H1 (cell line): ENCODE measurements at regions not wholly inside any gene's neighbourhood (a gene's known extent, or its start where the extent isn't known, plus 50 kb on each side); places are given as distances from the start of the nearest gene placed in this dataset.

ENCODE experiments used
- CTCF ChIA-PET: fragments of 300-600 bp; sonication (Branson Sonifier 250); formaldehyde crosslinking; loops from one replicate; lab custom pipeline; 2021; ENCODE audit not compliant: partially characterized antibody; lab: Charles Lee
- POLR2A ChIA-PET: fragments of 300-600 bp; sonication (Branson Sonifier 250); formaldehyde crosslinking; loops from one replicate; lab custom pipeline; 2021; ENCODE audit warnings: inconsistent platforms; ENCODE audit not compliant: partially characterized antibody; lab: Charles Lee
- DNase-seq, 2 experiments: peaks; one replicate each; pipeline versions ENCODE4 v3.0.0 to v3.0.0-alpha.2; 2010 to 2022; ENCODE audit warnings: low spot score in 2 of 2, low read depth in 1 of 2, mixed read lengths in 1 of 2
- FAIRE-seq: peaks from 2 replicates; lab custom pipeline; 2011; peaks lifted over from hg19 to GRCh38; lab: Jason Lieb, UNC
- H2AFZ ChIP-seq: 2 replicates; pipeline ENCODE4 v1.8.1; 2012; ENCODE audit warnings: low read length, inconsistent platforms
- H2AK5ac ChIP-seq: 2 replicates; pipeline ENCODE4 v1.6.1; 2013; ENCODE audit warnings: low read depth, low read length
- H2BK120ac ChIP-seq: replicated peaks from 2 replicates; pipeline ENCODE3; 2013; ENCODE audit warnings: low read depth, low read length, inconsistent platforms
- H2BK12ac ChIP-seq: 2 replicates; pipeline ENCODE4 v1.6.1; 2013; ENCODE audit warnings: low read depth, low read length
- H2BK15ac ChIP-seq: 2 replicates; pipeline ENCODE4 v1.6.1; 2013; ENCODE audit warnings: low read length
- H2BK20ac ChIP-seq: 2 replicates; pipeline ENCODE4 v1.6.1; 2013; ENCODE audit warnings: low read length
- H2BK5ac ChIP-seq: 2 replicates; pipeline ENCODE4 v1.6.1; 2013; ENCODE audit warnings: low read depth, low read length
- H3K14ac ChIP-seq: 2 replicates; pipeline ENCODE4 v1.6.1; 2013; ENCODE audit warnings: inconsistent platforms; ENCODE audit not compliant: insufficient read length
- H3K18ac ChIP-seq: 2 replicates; pipeline ENCODE4 v1.6.1; 2013; ENCODE audit warnings: low read length; ENCODE audit errors: extremely low read depth
- H3K23ac ChIP-seq: 2 replicates; pipeline ENCODE4 v1.6.1; 2013; ENCODE audit warnings: inconsistent platforms; ENCODE audit not compliant: insufficient read length
- H3K23me2 ChIP-seq: 2 replicates; pipeline ENCODE4 v1.6.1; 2013; ENCODE audit warnings: low read depth, low read length
- H3K27ac ChIP-seq: 2 replicates; pipeline ENCODE4 v1.6.1; 2011; ENCODE audit warnings: low read depth, low read length, inconsistent platforms
- H3K27me3 ChIP-seq, 4 experiments: replicated peaks in 1 of 4; 1 replicate in 1 of 4; 2 replicates in 3 of 4; pipeline versions ENCODE4 v1.6.1 to v1.8.1; 2011 to 2013; ENCODE audit warnings: low read length in 3 of 4, mild to moderate bottlenecking in 3 of 4, inconsistent platforms in 2 of 4, mixed read lengths in 2 of 4, moderate library complexity in 1 of 4; ENCODE audit not compliant: control insufficient read depth in 3 of 4, insufficient read depth in 3 of 4; ENCODE audit errors: extremely low read depth in 1 of 4
- H3K36me3 ChIP-seq, 4 experiments: 2 replicates each; pipeline versions ENCODE4 v1.6.1 to v1.8.1; 2011 to 2013; ENCODE audit warnings: mild to moderate bottlenecking in 4 of 4, low read length in 3 of 4, moderate library complexity in 2 of 4, control low read depth in 1 of 4, inconsistent platforms in 1 of 4; ENCODE audit not compliant: insufficient read depth in 4 of 4, control insufficient read depth in 2 of 4
- H3K4ac ChIP-seq: replicated peaks from 2 replicates; pipeline ENCODE3; 2013; ENCODE audit warnings: low read length, low read depth, mixed read lengths, inconsistent platforms; ENCODE audit not compliant: insufficient read length
- H3K4me1 ChIP-seq, 4 experiments: replicated peaks in 1 of 4; 1 replicate in 1 of 4; 2 replicates in 3 of 4; pipeline versions ENCODE4 v1.6.1 to v1.8.1; 2011 to 2013; ENCODE audit warnings: low read length in 3 of 4, inconsistent platforms in 2 of 4, mixed read lengths in 1 of 4; ENCODE audit not compliant: insufficient read depth in 4 of 4, control insufficient read depth in 3 of 4
- H3K4me2 ChIP-seq, 2 experiments: 2 replicates each; pipeline versions ENCODE4 v1.6.1 to v1.8.1; 2011 to 2013; ENCODE audit warnings: low read depth in 2 of 2, low read length in 2 of 2, control low read depth in 1 of 2, inconsistent platforms in 1 of 2, mild to moderate bottlenecking in 1 of 2; ENCODE audit not compliant: insufficient read depth in 1 of 2
- H3K4me3 ChIP-seq, 4 experiments: fragments of 200-600, 300-600 bp in 1 of 4; sonication (generic), shearing (Covaris generic), sonication (Bioruptor Twin) in 1 of 4; 2 replicates each; pipeline versions ENCODE4 v1.5.1 to v1.8.1; 2011 to 2016; ENCODE audit warnings: low read length in 4 of 4, low read depth in 3 of 4, control low read depth in 2 of 4, inconsistent platforms in 2 of 4, mild to moderate bottlenecking in 2 of 4, mixed read lengths in 1 of 4, moderate library complexity in 1 of 4; ENCODE audit not compliant: insufficient read depth in 2 of 4; ENCODE audit errors: extremely low read depth in 1 of 4
- H3K56ac ChIP-seq: replicated peaks from 2 replicates; pipeline ENCODE3; 2013; ENCODE audit warnings: low read depth, mild to moderate bottlenecking, mixed read lengths, low read length, inconsistent platforms; ENCODE audit not compliant: insufficient read length
- H3K79me1 ChIP-seq: 2 replicates; pipeline ENCODE4 v1.6.1; 2013; ENCODE audit warnings: low read depth, low read length, control low read depth
- H3K79me2 ChIP-seq, 2 experiments: 2 replicates each; pipeline versions ENCODE4 v1.6.1 to v1.8.1; 2012 to 2013; ENCODE audit warnings: low read length in 2 of 2, mild to moderate bottlenecking in 2 of 2, inconsistent platforms in 1 of 2; ENCODE audit not compliant: insufficient read depth in 2 of 2, control insufficient read depth in 1 of 2
- H3K9ac ChIP-seq, 4 experiments: replicated peaks in 1 of 4; 1 replicate in 1 of 4; 2 replicates in 3 of 4; pipeline versions ENCODE4 v1.6.1 to v1.8.1; 2011 to 2013; ENCODE audit warnings: low read depth in 3 of 4, low read length in 3 of 4, control low read depth in 2 of 4, mild to moderate bottlenecking in 2 of 4, moderate library complexity in 2 of 4, inconsistent platforms in 1 of 4; ENCODE audit errors: extremely low read depth in 1 of 4
- H3K9me3 ChIP-seq, 2 experiments: 2 replicates each; pipeline versions ENCODE4 v1.6.1 to v1.8.1; 2012 to 2013; ENCODE audit warnings: mild to moderate bottlenecking in 2 of 2, moderate library complexity in 2 of 2, control low read depth in 1 of 2, inconsistent platforms in 1 of 2, low read depth in 1 of 2, low read length in 1 of 2, mixed read lengths in 1 of 2; ENCODE audit not compliant: insufficient read depth in 2 of 2
- H4K20me1 ChIP-seq, 2 experiments: replicated peaks in 1 of 2; 2 replicates each; pipeline versions ENCODE3 to v1.8.1; 2011 to 2013; ENCODE audit warnings: inconsistent platforms in 2 of 2, low read length in 2 of 2, mild to moderate bottlenecking in 1 of 2; ENCODE audit not compliant: insufficient read depth in 2 of 2, control insufficient read depth in 1 of 2
- H4K5ac ChIP-seq: 2 replicates; pipeline ENCODE4 v1.6.1; 2013; ENCODE audit warnings: low read length, low read depth, mixed read lengths, inconsistent platforms; ENCODE audit not compliant: insufficient read length
- H4K8ac ChIP-seq: 2 replicates; pipeline ENCODE4 v1.8.0; 2013; ENCODE audit warnings: mild to moderate bottlenecking, moderate library complexity, low read length, inconsistent platforms; ENCODE audit not compliant: insufficient read depth; ENCODE audit errors: extremely low read depth
- H4K91ac ChIP-seq: replicated peaks from 2 replicates; pipeline ENCODE3; 2013; ENCODE audit warnings: low read length, mixed read lengths, inconsistent platforms; ENCODE audit not compliant: insufficient read length
- EGR1 ChIP-seq: IDR thresholded peaks from 2 replicates; pipeline ENCODE4 v1.6.1; 2011; ENCODE audit warnings: low read depth, low read length, borderline replicate concordance
- EP300 ChIP-seq, 2 experiments: IDR thresholded peaks; 1 replicate in 1 of 2; 2 replicates in 1 of 2; pipeline ENCODE4 v1.6.1; 2011 to 2012; ENCODE audit warnings: low read depth in 2 of 2, low read length in 2 of 2, mild to moderate bottlenecking in 2 of 2, borderline replicate concordance in 1 of 2, inconsistent platforms in 1 of 2, moderate library complexity in 1 of 2
- GABPA ChIP-seq: IDR thresholded peaks from 2 replicates; pipeline ENCODE4 v1.6.1; 2011; ENCODE audit warnings: mild to moderate bottlenecking, low read length, moderate library complexity, borderline replicate concordance; ENCODE audit not compliant: insufficient read depth
- KDM4A ChIP-seq: IDR thresholded peaks from one replicate; pipeline ENCODE4 v1.7.1; 2012; ENCODE audit warnings: low read depth, mild to moderate bottlenecking, moderate library complexity, low read length, inconsistent platforms; ENCODE audit not compliant: severe bottlenecking
- MAFK ChIP-seq: IDR thresholded peaks from 2 replicates; pipeline ENCODE4 v1.6.1; 2012; ENCODE audit warnings: low read depth, mild to moderate bottlenecking, improper control_type of control experiment, low read length
- PHF8 ChIP-seq: fragments of 200-600 bp; sonication (generic); conservative IDR thresholded peaks from 2 replicates; pipeline ENCODE4 v1.7.1; 2012; ENCODE audit warnings: low read depth, mild to moderate bottlenecking, inconsistent platforms, low read length, moderate library complexity
- SIX5 ChIP-seq: IDR thresholded peaks from 2 replicates; pipeline ENCODE4 v1.6.1; 2011; ENCODE audit warnings: mild to moderate bottlenecking, low read depth, low read length
- SP1 ChIP-seq: IDR thresholded peaks from 2 replicates; pipeline ENCODE4 v1.6.1; 2011; ENCODE audit warnings: low read depth, low read length
- SP4 ChIP-seq: IDR thresholded peaks from 2 replicates; pipeline ENCODE4 v1.6.1; 2012; ENCODE audit warnings: low read length, inconsistent platforms
- TCF12 ChIP-seq: IDR thresholded peaks from 2 replicates; pipeline ENCODE4 v1.6.1; 2011; ENCODE audit warnings: low read depth, mild to moderate bottlenecking, low read length
- TEAD4 ChIP-seq: IDR thresholded peaks from 2 replicates; pipeline ENCODE4 v1.6.1; 2012; ENCODE audit warnings: low read depth, low read length, inconsistent platforms, mixed read lengths
- WGBS, 2 experiments: shearing (Covaris generic) in 1 of 2; methylation state at CpG; one replicate each; pipeline versions ENCODE4 v1.1.6 to v1.1.7; 2013 to 2015; ENCODE audit warnings: low lambda C conversion rate in 2 of 2, mixed read lengths in 2 of 2, inconsistent platforms in 1 of 2, low coverage in 1 of 2, missing lambda C conversion rate in 1 of 2; ENCODE audit not compliant: insufficient replicate concordance in 2 of 2, insufficient coverage in 1 of 2, insufficient read length in 1 of 2; ENCODE audit errors: extremely low coverage in 1 of 2, missing lambda C conversion rate in 1 of 2; 5-methylcytosine and 5-hydroxymethylcytosine counted together
- TF ChIP-seq, protein P1 (sequence below): IDR thresholded peaks from 2 replicates; pipeline ENCODE4 v1.6.1; 2012; ENCODE audit warnings: inconsistent platforms

DNA sequence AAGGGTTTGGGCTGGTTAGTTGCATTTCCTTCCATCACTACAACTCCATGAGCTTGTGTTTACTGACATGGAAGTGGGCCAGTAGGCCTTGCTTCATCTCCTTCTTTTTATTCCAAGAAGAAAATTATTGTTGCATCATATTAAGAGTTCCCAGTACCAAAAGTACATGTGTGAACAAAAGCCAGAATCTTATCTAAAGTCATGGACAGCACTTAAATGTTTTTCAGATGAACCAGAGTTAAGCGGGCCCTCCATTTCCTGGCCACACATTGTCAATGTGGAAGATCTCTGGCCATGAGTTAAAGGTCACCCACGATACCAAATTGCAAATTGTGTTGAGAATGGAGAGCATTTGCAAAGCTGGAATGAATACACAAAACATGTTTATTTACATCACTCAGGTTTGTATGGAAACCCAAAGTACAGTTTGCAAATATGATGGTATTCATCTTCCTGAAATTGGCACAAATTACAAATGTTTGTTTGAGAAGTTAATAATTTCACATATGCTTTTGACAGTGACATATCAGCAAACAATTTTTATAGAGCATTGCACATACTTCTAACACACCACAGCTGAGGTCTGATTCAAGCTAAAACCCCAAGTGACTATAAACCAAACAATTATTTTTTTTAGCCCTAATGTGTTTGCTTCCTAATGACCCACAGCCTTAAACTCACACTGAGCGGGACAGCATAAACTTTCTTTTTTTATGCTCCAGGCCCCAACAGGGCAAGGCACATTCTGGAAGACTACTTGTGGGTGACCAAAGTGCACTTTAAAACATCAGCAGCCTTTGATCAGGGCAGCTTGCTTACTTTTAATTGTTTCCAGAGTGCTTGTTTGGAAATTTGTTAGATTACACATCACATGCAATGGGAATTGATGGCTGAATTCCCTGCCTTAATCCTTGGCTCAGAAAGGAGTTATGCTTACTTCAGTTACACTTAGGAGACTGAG lies 502.9 kb upstream of the SLIT2 start:
- Histone ChIP-seq H3K79me1 (no peaks in the 10 kb centered on the region), H4K8ac (no peak overlapping the region), H3K36me3 (no peaks in the 10 kb centered on the region), H2BK5ac (no peak overlapping the region), H3K27me3 (no peaks in the 10 kb centered on the region), H2BK120ac (no peak overlapping the region), H2BK12ac (no peak overlapping the region), H4K20me1 (no peaks in the 10 kb centered on the region), H3K9me3 (no peaks in the 10 kb centered on the region), H2AFZ (no peak overlapping the region), H2BK20ac (no peak overlapping the region), H3K4ac (no peak overlapping the region), H3K14ac (no peak overlapping the region), H3K79me2 (no peaks in the 10 kb centered on the region), H3K23me2 (no peaks in the 10 kb centered on the region; the same call in 1 of the 2 replicates), H2AK5ac (no peak overlapping the region), H3K18ac (no peak overlapping the region), H3K56ac (no peak overlapping the region), H3K23ac (no peak overlapping the region), H4K91ac (no peak overlapping the region), H3K4me3 (no peak overlapping the region), H2BK15ac (no peak overlapping the region), H3K4me1 (no peaks in the 10 kb centered on the region), H3K27ac (no peak overlapping the region), H3K4me2 (no peak overlapping the region), H3K9ac (no peak overlapping the region), H4K5ac (no peak overlapping the region)
- ChIA-PET POLR2A (no interaction called here), CTCF (interaction anchor here (0.5 kb wide), 1 partner anchor 134 kb away, joined by 3 read pairs; no protein-coding TSS in a partner anchor)
- WGBS, 2 experiments = 97% methylated on average over 3 of the region's 3 CpGs; no CpG with 5 or more reads in 1 of the 2 experiments
- DNase-seq (no peak), FAIRE-seq (no peak)
- TF ChIP-seq, protein P1, sequence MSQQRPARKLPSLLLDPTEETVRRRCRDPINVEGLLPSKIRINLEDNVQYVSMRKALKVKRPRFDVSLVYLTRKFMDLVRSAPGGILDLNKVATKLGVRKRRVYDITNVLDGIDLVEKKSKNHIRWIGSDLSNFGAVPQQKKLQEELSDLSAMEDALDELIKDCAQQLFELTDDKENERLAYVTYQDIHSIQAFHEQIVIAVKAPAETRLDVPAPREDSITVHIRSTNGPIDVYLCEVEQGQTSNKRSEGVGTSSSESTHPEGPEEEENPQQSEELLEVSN = no peak
- TF ChIP-seq GABPA = no peak
- no peak for TF ChIP-seq EGR1
- TF ChIP-seq KDM4A = no peak
- no peak for TF ChIP-seq PHF8
- TF ChIP-seq SP1 = no peak
- no peak for TF ChIP-seq SP4
- TF ChIP-seq TCF12 = no peak
- TF ChIP-seq TEAD4 = no peak
- no peak for TF ChIP-seq SIX5
- TF ChIP-seq EP300 (IDR thresholded peaks at IDR 0.05; ENCODE audit: borderline replicate concordance in 1 of 2, low read depth in 2 of 2, low read length in 2 of 2) = no peak
- no peak for TF ChIP-seq MAFK
